OCI-LY1 (cell line): ENCODE measurements at regions not wholly inside any gene's neighbourhood (a gene's known extent, or its start where the extent isn't known, plus 50 kb on each side); places are given as distances from the start of the nearest gene placed in this dataset.

ENCODE experiments used
- H2AFZ ChIP-seq: fragments of 200-600 bp; sonication (generic), shearing (Covaris generic); 2 replicates; pipeline ENCODE4 v1.6.0; 2014; ENCODE audit warnings: antibody characterized with exemption, mild to moderate bottlenecking, low read length
- H3F3A ChIP-seq: fragments of 200-600 bp; sonication (generic), shearing (Covaris generic); 2 replicates; pipeline ENCODE4 v1.6.0; 2014; ENCODE audit warnings: mild to moderate bottlenecking, antibody characterized with exemption, low read length, moderate library complexity; ENCODE audit not compliant: insufficient read depth
- H3K27ac ChIP-seq: fragments of 200-600 bp; sonication (generic); 2 replicates; pipeline ENCODE4 v1.5.1; 2014; ENCODE audit warnings: low read length, mixed run types, mild to moderate bottlenecking, low read depth; ENCODE audit not compliant: poor library complexity, severe bottlenecking
- H3K27me3 ChIP-seq: fragments of 200-600 bp; sonication (generic); 2 replicates; pipeline ENCODE4 v1.6.0; 2014; ENCODE audit warnings: antibody characterized with exemption, mild to moderate bottlenecking, low read length, moderate library complexity; ENCODE audit not compliant: insufficient read depth
- H3K36me3 ChIP-seq: fragments of 200-600 bp; sonication (generic); 2 replicates; pipeline ENCODE4 v1.6.1; 2014; ENCODE audit warnings: mild to moderate bottlenecking, antibody characterized with exemption, low read length, moderate library complexity, mixed read lengths; ENCODE audit not compliant: insufficient read depth
- H3K4me1 ChIP-seq: fragments of 200-600 bp; sonication (generic); 2 replicates; pipeline ENCODE4 v1.5.1; 2014; ENCODE audit warnings: mild to moderate bottlenecking, low read length, moderate library complexity; ENCODE audit not compliant: insufficient read depth, severe bottlenecking
- H3K4me2 ChIP-seq: fragments of 200-600 bp; sonication (generic), shearing (Covaris generic); 2 replicates; pipeline ENCODE4 v1.6.1; 2014; ENCODE audit warnings: low read length
- H3K4me3 ChIP-seq: fragments of 200-600 bp; sonication (generic); 2 replicates; pipeline ENCODE4 v1.5.1; 2014; ENCODE audit warnings: low read length, low read depth, mild to moderate bottlenecking, mixed read lengths; ENCODE audit not compliant: poor library complexity, severe bottlenecking
- H3K79me2 ChIP-seq: fragments of 200-600 bp; shearing (Covaris generic); 2 replicates; pipeline ENCODE4 v1.6.1; 2016; ENCODE audit warnings: mixed run types, low read length, mixed read lengths; ENCODE audit not compliant: insufficient read depth
- H3K9ac ChIP-seq: fragments of 200-600 bp; sonication (generic), shearing (Covaris generic); 2 replicates; pipeline ENCODE4 v1.6.1; 2014; ENCODE audit warnings: mild to moderate bottlenecking, low read length, mixed read lengths
- H3K9me2 ChIP-seq: fragments of 200-600 bp; sonication (generic), shearing (Covaris generic); 2 replicates; pipeline ENCODE4 v1.6.1; 2014; ENCODE audit warnings: low read depth, mild to moderate bottlenecking, low read length, mixed read lengths
- H3K9me3 ChIP-seq: fragments of 200-600 bp; shearing (Covaris generic); 2 replicates; pipeline ENCODE4 v1.6.1; 2014; ENCODE audit warnings: low read length, mixed read lengths
- H4K20me1 ChIP-seq: fragments of 200-600 bp; sonication (generic), shearing (Covaris generic); 2 replicates; pipeline ENCODE4 v1.6.0; 2016; ENCODE audit warnings: mild to moderate bottlenecking, low read length; ENCODE audit not compliant: insufficient read depth
- CTCF ChIP-seq: fragments of 200-600 bp; sonication (generic), shearing (Covaris generic); IDR thresholded peaks from 2 replicates; pipeline ENCODE4 v1.5.1; 2017; ENCODE audit warnings: mild to moderate bottlenecking, antibody characterized with exemption, low read length, moderate library complexity, mixed read lengths
- EZH2 ChIP-seq: fragments of 200-600 bp; sonication (generic), shearing (Covaris generic); IDR thresholded peaks from 2 replicates; pipeline ENCODE4 v1.8.0; 2017; ENCODE audit warnings: borderline replicate concordance, mixed run types, mild to moderate bottlenecking, antibody characterized with exemption, low read length, moderate library complexity, mixed read lengths

- no peak for TF ChIP-seq EZH2
- no peak for TF ChIP-seq CTCF
- Histone ChIP-seq H3K9me3 (no peaks in the 10 kb centered on the region), H3K79me2 (no peaks in the 10 kb centered on the region), H2AFZ (peak overlapping the region; percentile 9), H3K4me3 (peak overlapping the region; percentile 12), H3K4me2 (peak overlapping the region; percentile 21; the same call in 1 of the 2 replicates), H3K27me3 (no peaks in the 10 kb centered on the region), H3F3A (no peaks in the 10 kb centered on the region), H4K20me1 (no peaks in the 10 kb centered on the region), H3K9ac (no peak overlapping the region), H3K36me3 (no peaks in the 10 kb centered on the region), H3K27ac (no peak overlapping the region), H3K4me1 (peaks cover 15% of the 10 kb centered on the region), H3K9me2 (no peaks in the 10 kb centered on the region)
These were observed 400.2 kb upstream of the TBL1XR1 start for GRCh38 chr3:177597311-177598096.

GRCh38 chr3:177598097-177598833 is 401.0 kb upstream of the TBL1XR1 start:
- H3K9ac ChIP-seq = no peak overlapping the region

GRCh38 chr3:177599326-177599725 is 402.0 kb upstream of the TBL1XR1 start:
- no peak overlapping the region for H3K27ac ChIP-seq

More at GRCh38 chr3:177598097-177598833, 401.0 kb upstream of the TBL1XR1 start:
- Histone ChIP-seq H2AFZ (peak overlapping the region; percentile 9), H3K27me3 (no peaks in the 10 kb centered on the region), H3K79me2 (no peaks in the 10 kb centered on the region), H3K36me3 (no peaks in the 10 kb centered on the region), H3K4me1 (peaks cover 15% of the 10 kb centered on the region), H3K4me2 (peak overlapping the region; percentile 21; the same call in 1 of the 2 replicates), H3F3A (no peaks in the 10 kb centered on the region), H3K27ac (no peak overlapping the region), H3K9me2 (no peaks in the 10 kb centered on the region), H4K20me1 (no peaks in the 10 kb centered on the region), H3K4me3 (peak overlapping the region; percentile 12), H3K9me3 (no peaks in the 10 kb centered on the region)
- TF ChIP-seq EZH2 = no peak
- no peak for TF ChIP-seq CTCF

More at GRCh38 chr3:177599326-177599725, 402.0 kb upstream of the TBL1XR1 start:
- no peaks in the 10 kb centered on the region for H3K9me3 ChIP-seq
- no peaks in the 10 kb centered on the region for H3K27me3 ChIP-seq
- no peak overlapping the region for H2AFZ ChIP-seq
- H3K79me2 ChIP-seq = no peaks in the 10 kb centered on the region
- H3F3A ChIP-seq = no peaks in the 10 kb centered on the region
- H3K4me3 ChIP-seq = no peak overlapping the region
- peaks cover 15% of the 10 kb centered on the region for H3K4me1 ChIP-seq
- no peak overlapping the region for H3K4me2 ChIP-seq
- no peak overlapping the region for H3K9ac ChIP-seq
- no peaks in the 10 kb centered on the region for H3K9me2 ChIP-seq
- H3K36me3 ChIP-seq = no peaks in the 10 kb centered on the region
- H4K20me1 ChIP-seq = no peaks in the 10 kb centered on the region
- TF ChIP-seq EZH2 (no peak), CTCF (no peak)
